GM21576 (cell line): ENCODE measurements at regions not wholly inside any gene's neighbourhood (a gene's known extent, or its start where the extent isn't known, plus 50 kb on each side); places are given as distances from the start of the nearest gene placed in this dataset.
"Not testable (repeated sequence)": the region's sequence is repeated elsewhere in the genome, so short reads cannot be mapped to it uniquely, and the experiment has no call there.

Experiments
- ATAC-seq: cut with Tn5 transposase; IDR thresholded peaks from one replicate; pipeline ENCODE4 v1.9.1; 2021; ENCODE audit warnings: mild to moderate bottlenecking, moderate library complexity; ENCODE audit not compliant: unreplicated experiment

DNA sequence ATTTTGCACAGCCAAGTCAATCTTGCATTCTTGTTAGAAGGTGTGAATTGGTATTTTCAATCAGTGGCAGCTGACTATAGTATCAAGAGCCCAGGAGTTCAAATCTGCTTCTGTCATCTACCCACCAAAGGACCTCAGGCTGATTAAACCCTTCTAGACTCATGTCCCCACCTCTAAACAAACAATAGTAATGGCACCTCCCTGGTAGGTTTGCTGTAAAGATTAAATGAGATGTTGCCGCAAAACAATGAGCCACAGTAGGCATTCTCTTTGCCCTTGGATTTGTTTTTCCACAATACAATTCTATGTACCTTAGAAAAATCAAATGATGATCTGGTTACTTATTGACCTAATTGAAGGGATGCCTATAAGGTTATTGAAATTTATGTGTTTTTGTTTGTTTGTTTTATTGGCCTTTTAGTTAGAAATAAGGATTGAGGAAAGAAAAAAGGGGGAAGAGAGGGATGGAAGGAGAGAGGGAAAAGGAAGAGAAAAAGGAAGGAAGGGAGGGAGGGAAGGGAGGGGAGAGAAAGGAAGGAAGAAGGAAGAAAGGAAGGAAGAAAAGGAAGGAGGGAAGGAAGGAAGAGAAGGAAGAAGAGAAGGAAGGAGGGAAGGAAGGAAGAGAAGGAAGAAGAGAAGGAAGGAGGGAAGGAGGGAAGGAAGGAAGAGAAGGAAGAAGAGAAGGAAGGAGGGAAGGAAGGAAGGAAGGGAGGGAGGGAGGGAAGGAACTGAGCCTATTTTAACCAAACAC, 110.7 kb downstream of the ETS2 start:
- no peak for ATAC-seq

DNA sequence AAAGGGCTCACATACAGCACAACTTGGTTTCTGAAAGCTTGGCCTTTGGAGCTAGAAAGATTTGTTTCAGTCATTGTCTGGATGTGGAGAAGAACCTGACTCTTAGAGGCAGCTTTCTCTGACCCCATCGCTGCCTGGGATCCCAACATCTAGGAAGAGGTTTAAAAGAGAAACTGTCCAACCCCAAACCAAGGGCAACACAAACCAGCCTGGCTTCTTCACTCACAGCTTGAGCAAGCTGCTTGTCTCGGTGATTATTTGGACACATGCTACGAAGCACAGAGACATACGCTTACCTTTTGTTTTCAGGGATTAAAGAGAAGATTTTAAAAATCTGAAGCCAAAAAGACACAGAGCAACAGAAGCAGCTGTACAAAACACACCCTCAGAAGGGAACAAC, 109.8 kb downstream of the ETS2 start:
- ATAC-seq = no peak

DNA sequence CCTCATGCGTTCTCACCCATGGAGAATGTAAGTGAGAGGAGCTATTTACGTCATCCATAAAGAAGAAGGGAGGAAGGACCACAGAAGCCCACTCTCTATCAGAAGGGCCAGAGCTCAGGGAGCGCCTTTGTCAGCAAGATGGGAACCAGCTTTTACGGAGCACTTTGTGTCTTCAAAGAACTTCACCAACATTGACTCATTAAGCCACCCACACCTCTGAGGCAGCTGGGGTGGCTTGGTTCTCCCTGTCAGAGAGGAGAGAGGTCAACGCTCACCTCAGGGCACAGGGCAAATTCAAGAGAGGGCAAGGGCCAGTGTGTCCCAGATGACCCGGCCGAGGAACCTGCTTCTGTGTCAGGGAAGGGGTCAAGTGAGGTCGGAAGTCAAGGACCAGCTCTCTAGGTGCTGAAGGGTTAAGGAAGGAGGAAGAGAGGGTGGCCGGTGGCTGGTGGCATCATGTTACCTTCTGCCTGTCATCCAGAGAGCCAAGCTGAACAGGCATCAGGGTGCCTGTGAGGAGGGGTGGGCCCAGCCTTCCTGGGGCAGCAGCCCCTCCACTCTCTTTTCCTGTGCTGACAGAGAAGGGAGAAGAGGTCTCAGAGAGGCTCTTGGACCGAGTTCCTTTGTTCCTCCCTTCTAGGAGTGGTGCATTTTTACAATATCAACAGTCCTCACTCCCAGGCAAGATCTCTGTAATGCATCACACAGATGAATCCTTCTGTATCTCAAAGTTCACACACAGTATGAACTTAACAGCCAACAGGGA, 109.0 kb downstream of the ETS2 start:
- ATAC-seq = no peak

DNA sequence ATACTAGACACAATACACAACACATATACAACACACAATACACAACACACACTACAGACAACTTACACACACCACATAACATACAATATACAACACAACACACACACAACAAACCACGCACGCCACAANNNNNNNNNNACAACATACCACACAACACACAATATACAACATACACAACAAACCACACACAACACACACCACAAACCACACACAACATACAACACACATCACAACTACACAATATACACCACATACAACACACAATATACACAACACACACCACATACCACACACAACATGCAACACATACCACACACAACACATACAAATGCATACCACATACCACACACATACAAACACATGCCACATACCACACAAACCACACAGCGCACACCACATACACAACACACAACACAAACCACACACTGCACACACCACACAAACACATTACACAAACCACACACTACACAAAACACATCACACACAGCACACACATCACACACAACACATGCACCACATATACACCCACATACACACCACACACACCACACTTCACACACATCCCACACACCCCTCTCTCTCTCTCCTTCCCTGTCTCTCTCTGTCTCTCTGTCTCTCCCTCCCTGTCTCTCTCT, 108.3 kb downstream of the ETS2 start:
- ATAC-seq = no peak

DNA sequence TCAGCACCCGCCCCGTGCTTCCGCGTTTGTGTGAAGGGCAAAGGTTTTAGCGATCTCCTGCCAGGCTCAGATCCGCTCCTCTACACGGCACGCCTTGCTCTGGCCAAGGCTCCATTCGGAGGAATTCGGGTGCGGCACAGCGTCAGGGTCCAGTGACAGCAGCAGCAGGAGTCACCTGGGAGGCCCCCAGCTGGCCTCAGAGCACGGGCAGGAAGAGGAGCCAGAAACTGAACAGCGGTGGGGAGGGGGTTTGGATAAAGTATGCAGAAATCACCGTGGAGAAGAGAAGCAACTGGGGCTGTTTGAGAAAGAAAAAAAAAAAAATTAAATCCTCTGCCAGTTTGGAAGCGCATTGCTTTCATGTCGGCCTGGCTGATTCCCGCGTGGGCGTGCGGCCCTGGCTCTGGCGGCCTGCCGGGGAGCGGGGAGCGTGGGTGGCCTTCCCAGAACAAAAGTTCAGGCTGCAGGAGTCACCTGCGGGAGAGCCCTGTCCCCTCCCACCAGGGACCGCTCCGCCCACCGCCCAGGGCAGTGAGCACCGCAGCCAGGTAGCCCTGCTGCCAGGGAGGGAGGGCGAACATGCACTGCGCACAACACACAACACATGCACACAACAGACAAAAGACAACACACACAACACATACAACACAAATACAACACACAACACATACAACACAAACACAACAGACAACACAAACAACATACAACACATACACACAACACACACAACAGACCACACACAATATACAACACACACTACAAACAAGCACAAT, 107.6 kb downstream of the ETS2 start:
- no peak for ATAC-seq

- no peak for ATAC-seq
Observed at GRCh38 chr21:38912789-38913119, 107.0 kb downstream of the ETS2 start.

GRCh38 chr21:38912102-38912629, 106.4 kb downstream of the ETS2 start:
- ATAC-seq = no peak

GRCh38 chr21:38911484-38912101, 105.9 kb downstream of the ETS2 start:
- no peak for ATAC-seq

DNA sequence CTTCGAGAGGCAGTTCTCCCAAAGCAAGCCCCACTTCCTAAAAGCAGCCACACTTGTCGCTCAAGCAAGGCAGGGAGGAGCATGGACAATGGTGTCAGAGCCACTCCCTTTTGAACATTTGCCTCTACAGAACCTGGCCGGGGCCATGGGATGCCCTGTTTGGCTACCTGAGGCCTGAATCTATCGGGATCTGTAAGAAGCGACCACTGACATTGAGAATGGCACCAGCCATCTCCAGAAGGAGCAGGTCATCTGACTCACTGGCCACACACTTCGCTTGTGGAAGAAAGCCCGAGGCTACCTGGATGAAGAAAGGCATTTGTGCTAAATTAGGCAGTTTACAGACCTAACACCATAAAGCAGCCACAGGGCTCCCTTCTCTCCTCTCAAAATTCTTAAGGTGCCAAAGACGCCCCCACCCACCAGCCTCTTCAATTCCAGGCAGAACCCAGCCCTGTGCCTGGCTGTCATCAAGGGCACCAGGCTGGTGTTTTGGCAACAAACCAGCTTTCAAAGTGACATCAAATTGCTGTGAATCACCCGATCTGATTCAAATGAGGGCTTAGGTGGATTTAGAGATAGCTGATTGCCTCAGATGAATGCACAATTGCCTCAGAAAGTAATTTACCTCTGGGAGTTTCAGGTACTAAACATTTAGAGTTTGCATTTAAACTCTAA, 104.8 kb downstream of the ETS2 start:
- no peak for ATAC-seq

DNA sequence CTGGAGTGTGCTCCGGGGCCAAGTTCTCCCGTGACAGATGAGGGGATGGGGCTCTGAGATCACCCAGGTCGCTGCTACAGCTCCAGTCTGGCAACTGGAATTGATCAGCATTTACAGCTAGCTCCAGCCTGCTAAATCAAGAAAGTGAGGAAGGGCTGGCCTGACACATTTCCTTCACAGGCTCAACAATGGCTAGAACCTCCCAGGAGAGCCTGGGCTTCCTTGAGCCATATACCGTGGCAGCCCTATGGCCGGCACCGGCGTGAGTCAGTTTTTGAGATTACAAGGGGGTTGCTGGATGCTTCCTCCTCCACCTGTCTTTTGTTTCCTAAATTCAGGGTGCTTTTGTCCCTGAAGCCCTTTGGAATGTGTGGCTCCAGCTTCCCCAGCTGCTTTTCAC, 104.2 kb downstream of the ETS2 start:
- ATAC-seq = no peak

DNA sequence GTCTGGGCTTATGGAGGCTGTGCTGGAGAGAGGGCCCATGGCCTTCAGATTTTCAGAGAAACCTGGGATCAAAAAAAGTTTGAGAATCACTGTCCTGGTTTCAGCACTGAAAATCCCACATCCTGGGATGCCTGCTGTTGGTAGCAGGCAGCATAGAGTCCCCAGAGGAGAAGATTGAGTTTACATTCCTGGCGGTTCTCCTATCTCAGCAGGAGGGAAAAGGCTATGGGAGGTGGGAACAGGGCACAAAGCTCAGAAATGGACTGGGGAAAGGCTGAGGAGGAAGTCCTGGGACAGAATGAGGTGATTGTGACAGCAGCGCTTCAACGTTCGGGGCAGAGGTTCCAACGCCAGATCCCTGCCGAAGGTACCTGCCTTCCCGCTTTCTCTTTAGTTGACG, 103.4 kb downstream of the ETS2 start:
- ATAC-seq = no peak

DNA sequence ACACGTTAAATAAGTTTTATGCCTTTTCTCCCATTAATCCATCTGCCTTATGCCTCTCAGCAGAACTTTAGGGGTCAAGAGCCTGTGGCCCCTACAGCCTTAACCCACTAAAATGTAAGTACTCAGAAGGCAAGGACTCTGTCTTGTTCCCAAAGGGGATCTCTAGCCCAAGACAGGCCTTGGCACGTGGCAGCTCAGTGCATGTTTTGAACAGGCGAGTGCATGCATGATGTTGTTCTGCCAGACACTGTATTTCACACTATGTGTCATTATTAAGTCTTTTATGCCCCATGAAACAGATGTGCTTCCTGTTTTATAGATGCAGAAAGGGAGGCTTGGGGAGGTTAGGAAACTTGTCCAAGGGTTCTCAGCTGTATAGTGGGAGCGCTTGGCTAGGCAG, 102.8 kb downstream of the ETS2 start:
- ATAC-seq = no peak

DNA sequence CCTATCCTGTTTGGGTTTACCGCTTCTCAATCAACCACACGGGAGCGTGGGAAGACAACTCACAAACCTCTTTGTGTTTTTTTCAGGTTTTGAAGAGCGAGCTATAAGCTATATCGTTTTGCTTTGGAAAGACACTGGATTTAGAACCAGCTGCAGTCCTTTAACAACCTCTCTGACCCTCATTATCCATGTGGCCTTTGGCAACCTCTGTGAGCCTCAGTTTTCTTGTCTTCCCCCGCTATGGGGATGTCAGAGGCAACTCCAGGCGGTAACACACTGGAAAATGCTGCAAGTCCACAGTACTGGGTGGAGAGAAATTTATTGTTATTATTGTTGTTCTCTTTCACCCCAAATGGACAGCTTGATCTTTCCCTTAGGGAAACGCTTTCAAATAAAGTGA, 100.0 kb downstream of the ETS2 start:
- no peak for ATAC-seq

DNA sequence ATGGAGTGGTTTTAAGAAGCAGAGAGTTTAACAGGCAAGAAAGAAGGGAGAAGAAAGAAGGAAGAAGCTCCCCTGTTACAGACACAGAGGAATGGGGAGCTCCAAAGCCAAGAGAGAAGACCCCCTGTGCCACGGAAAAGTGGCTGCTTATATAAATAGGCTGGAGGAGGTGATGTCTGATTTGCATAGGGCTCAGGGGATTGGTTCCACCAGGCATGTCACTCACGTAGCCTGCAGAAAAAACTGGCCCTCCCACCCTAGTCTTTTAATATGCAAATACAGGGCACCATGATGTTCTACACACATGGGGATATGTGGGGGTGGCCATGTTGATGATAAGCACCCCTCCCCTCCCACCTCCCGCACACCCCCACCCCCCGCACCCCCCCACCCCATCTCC, 99.6 kb downstream of the ETS2 start:
- ATAC-seq = no peak

DNA sequence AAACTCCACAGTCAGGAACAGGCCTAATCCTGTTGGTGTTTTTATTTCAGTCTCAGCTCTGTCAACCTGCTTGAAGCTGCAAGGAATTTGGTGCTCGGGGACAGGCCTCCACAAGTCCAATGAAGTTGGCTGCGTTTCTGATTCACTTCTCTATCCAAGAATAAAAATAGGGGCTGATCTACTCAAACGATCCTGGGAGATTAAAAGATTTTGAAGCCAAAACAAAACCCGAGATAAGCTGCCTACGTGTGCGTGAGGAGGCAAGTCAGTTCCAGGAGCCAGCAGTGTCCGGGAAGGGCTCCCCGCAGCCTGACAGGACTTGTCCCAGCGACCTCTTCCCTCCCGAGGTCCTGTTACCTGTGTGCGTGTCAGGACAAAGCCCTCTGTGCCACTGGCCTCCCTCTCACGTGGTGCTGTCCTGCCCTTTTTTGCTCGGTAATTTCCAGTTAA, 98.0 kb downstream of the ETS2 start:
- no peak for ATAC-seq

GRCh38 chr21:38902608-38903445, 97.1 kb downstream of the ETS2 start:
- no peak for ATAC-seq

GRCh38 chr21:38900499-38900898, 94.8 kb downstream of the ETS2 start:
- ATAC-seq = no peak

DNA sequence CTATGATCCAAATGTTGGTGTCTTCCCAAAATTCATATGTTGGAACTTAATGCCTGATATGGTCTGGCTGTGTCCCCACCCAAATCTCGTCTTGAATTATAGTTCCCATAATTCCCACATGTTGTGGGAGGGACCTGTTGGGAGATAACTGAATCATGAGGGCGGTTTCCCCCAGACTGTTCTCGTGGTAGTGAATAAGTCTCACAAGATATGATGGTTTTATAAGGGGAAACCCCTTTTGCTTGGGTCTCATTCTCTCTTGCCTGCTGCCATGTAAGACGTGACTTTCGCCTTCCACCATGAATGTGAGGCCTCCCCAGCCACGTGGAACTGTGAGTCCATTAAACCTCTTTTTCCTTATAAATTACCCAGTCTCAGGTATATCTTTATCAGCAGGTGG, 94.3 kb downstream of the ETS2 start:
- ATAC-seq = not testable (repeated sequence)

DNA sequence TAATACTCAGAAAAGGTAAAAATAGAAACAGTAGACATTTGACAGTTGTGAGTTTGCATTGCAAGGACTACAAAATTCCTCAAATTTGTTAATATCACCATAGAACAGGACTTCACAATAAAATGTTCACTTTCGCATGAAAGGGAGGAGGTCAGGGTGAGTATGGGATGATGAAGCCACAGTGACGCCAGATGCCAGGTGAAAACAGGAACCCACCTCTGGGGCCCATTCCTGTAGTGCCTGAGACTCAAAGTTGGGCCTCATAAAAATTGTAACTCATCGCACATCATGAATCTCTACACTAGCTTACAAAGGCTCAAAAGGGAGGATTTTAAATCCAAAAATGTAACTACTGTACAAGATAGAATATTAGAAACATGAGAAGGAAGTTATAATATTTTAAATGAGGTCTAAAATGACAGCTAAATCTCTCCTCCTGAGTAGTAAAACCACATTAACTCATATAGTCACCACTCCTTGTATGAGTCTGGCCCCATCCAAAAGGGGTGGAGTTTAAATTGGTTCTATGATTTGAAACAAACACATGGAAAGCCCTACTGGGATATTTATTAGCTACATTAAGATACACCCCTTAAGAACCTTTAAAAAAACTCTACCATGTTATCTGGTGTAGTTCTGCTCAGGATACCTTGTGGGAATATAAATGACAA, 93.7 kb downstream of the ETS2 start:
- ATAC-seq = no peak
